GM19035 (cell line): ENCODE measurements at regions not wholly inside any gene's neighbourhood (a gene's known extent, or its start where the extent isn't known, plus 50 kb on each side); places are given as distances from the start of the nearest gene placed in this dataset.
"Not testable (repeated sequence)": the region's sequence is repeated elsewhere in the genome, so short reads cannot be mapped to it uniquely, and the experiment has no call there.

Experiments used
- ATAC-seq: cut with Tn5 transposase; IDR thresholded peaks from one replicate; pipeline ENCODE4 v1.9.1; 2021; ENCODE audit not compliant: unreplicated experiment

DNA sequence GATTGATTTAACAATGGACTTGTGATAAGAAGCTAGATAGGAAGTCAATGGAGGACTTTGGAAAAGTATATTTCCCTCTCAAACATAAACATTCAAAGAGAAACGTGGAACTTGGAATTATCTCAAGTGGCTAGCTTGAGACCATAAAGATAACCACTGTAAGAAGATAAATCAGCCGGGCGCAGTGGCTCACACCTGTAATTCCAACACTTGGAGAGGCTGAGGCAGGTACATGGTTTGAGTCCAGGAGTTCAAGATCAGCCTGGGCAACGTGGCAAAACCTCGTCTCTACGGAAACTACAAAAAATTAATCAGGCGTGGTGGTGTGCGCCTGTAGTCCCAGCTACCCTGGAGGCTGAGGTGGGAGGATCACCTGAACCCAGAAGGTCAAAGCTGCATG, 405.9 kb upstream of the ACVR2A start:
- no peak for ATAC-seq

DNA sequence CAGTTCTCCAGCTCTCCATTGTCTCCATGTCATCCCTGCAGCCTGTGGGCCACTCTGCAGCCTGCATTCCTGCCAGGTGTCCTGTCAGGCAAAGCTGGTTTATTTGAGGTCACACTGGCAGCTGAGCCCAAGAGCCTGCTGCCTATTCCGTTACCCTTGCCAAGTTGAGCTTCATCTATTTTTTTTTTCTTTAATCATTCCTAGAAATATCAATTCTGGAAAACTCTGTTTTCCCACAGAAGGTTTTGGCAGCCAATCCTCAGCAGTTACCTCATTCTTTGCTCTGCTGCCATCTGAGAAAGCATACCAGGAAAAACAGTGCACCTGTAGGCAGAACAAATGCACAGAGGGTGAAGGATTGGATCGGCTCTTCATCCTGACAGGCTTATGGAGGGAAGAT, 411.0 kb upstream of the ACVR2A start:
- ATAC-seq: no peak

GRCh38 chr2:147430408-147430807, 414.4 kb upstream of the ACVR2A start:
- ATAC-seq: no peak

DNA sequence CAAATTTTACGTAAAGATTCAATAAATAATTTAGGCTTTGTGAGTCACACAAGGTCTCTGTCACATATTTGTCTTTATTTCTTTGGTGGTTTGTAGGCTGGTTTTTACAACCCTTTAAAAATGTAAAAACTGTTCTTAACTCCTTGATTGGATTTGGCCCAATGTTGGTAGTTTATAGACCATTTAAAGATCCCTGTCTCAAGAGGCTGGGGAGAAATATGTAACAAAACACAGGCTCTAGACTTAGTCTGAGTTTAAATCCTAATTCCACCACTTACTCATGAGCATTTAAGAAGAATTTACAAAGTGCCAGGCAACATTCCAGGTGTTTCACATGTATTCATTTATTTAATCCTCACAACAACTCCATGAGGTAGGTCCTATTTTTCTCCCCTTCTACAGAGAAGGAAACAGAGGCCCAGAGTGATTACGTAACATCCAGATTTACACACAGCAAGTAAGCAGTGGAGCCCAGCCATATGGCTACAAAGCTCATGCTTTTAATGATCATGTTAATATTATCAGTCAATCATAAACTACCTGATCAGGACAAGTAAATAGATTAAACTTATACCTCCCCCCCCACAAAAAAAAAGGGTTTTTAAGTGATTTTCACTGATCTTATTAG, 416.6 kb upstream of the ACVR2A start:
- ATAC-seq: no peak

- no peak for ATAC-seq
Measured at GRCh38 chr2:147425437-147426029, 419.3 kb upstream of the ACVR2A start.

GRCh38 chr2:147424766-147425165, 420.1 kb upstream of the ACVR2A start:
- no peak for ATAC-seq

- no peak for ATAC-seq
Measured at GRCh38 chr2:147420947-147421675, 423.7 kb upstream of the ACVR2A start.

DNA sequence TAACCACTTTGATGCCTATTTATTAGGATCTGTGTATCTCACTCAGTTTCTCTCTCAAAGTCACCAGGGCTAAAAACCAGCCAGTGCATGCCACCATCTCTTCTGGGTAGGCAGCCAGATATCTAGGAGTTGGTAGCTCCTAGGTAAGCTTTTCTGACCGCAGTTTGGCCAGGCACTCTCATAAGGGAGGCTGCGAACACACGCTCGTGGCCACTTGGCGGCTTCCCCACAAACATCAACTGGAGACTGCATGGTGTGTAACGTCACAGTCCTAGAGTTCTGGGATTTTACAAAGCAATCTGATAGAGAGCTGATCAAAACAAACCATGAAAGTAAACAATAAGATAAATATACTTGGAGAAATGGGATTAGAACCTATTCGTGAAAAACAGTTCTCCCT, 424.3 kb upstream of the ACVR2A start:
- no peak for ATAC-seq

DNA sequence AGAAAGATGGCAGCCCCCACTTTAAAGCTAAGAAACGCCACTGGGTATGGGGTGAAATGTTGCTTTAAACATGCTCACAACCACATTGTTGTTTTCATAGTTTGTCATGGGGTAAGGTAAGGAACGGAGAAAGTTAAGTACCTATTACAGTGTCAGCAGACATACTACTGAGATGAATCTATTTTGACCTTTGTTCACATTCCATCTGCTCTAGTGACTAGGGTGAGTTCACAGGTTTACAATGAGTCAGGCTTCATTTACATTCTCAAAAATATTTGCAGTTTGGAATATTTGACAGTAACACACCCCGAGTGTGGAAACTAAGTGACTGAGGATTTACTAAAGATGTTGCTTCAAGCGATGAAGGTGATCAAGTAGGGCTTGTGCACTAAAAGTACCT, 428.7 kb upstream of the ACVR2A start:
- no peak for ATAC-seq

DNA sequence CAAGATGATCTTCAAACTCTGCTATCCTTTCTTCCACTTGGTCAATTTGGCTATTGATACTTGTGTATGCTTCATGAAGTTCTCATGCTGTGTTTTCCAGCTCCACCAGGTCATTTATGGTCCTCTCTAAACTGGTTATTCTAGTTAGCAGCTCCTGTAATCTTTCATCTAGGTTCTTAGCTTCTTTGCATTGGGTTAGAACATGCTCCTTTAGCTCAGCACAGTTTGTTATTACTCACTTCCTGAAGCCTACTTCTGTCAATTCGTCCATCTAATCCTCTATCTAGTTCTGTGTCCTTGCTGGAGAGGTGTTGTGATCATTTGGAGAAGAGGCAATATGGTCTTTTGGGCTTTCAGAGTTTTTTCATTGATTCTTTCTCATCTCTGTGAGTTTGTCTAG, 430.2 kb upstream of the ACVR2A start:
- ATAC-seq: not testable (repeated sequence)

DNA sequence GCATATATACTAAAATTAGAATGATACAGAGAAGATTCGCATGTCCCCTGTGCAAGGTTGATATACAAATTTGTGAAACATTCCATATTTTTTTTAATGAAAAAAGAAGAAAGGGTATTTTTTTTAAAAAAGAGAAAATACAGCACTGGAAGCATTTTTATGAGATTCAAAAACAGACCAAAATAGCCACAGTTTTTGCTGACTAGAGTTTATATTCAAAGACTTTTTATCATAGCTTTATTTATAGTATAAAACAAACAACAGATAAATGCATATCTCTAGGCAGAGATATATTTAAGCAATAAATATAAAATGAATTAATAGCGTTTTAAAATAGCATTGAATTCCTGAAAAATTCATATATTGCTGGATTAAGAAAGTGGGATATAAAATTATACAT, 436.5 kb upstream of the ACVR2A start:
- no peak for ATAC-seq

GRCh38 chr2:147405651-147406050, 439.2 kb upstream of the ACVR2A start:
- ATAC-seq: no peak

DNA sequence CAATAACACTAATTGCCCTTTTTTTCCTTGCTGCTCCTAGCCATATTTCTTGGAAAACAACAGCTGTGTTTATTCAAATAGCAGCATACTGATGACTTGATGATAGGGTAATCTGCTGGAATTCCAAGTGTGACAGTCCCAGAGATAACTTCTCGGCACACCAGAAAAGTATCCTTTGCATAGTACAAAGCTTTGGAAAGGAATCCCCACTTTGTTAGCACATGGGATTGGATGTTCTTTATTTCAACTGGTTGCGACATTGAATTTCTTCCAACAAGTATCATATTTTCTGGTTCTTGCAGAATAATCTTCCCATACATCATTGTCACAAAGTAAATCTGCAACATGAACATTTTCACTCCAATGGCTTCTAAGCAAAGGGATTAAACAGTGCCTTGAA, 445.8 kb upstream of the ACVR2A start:
- ATAC-seq: no peak

DNA sequence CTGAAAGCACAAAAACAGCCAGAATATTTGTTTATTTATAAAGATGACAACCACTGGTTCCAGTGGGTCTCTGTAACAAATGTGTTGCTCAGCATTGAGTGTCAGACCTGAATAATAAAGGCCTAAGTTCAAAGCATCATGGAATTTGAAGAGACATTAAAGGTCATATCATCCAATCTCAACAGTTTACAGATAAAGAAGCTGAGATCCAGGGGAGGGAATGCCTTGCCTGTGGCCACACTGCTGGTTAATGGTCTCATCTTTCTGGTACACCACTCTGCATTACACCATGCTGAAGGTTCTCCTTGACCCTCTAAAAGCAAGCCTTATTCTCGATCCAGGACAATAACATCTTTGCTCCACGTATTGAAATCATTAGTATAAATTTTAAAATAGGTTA, 446.5 kb upstream of the ACVR2A start:
- no peak for ATAC-seq

- no peak for ATAC-seq
Measured at GRCh38 chr2:147396890-147397289, 447.9 kb upstream of the ACVR2A start.

DNA sequence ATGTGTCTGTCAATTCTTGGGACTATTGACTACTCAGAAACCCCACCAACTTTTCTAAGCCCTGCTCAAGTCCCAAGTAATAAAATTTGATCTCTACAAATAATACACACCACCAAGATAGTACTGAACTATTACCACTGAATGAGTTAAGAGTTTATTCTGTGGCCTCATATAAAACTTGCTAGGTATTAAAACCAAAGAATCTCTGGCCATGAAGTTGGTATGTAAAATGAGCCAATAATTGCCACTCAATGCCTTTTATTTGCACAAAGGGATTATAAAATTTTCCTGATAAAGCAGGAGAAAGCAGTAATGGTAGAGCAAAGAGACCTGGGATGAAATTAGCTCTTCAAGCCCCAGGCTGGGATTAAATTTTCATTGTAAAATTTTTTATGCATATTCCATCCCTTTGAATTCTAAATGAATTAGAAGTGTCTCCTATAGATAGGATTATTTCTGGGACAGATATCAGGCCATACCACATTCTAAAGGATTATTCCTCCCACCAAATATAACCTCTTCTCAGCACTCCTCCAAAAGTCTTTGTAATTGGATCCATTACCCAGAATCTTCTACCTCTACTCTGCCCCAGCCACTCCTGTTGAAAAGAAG, 450.5 kb upstream of the ACVR2A start:
- no peak for ATAC-seq

GRCh38 chr2:147392180-147392579, 452.6 kb upstream of the ACVR2A start:
- ATAC-seq: no peak

DNA sequence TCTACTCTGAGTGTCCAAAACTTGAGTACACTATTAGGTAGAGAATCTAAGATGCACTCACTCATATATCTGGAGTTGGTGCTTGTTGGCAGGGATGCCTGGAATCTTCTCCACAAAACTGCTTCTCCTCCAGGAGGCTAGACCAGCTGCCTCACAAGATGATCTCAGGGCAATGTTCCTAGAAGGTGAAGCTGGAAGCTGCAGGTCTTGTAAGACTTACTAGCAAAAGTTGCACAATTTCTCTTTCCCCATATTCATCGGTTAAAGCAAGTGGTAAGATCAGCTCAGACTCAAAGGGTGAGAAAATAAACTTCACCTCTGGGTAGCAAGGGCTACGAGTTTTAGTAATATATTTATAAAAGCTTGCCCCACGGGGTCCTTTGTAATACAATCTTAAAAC, 454.4 kb upstream of the ACVR2A start:
- no peak for ATAC-seq

- no peak for ATAC-seq
Measured at GRCh38 chr2:147389218-147389617, 455.6 kb upstream of the ACVR2A start.

DNA sequence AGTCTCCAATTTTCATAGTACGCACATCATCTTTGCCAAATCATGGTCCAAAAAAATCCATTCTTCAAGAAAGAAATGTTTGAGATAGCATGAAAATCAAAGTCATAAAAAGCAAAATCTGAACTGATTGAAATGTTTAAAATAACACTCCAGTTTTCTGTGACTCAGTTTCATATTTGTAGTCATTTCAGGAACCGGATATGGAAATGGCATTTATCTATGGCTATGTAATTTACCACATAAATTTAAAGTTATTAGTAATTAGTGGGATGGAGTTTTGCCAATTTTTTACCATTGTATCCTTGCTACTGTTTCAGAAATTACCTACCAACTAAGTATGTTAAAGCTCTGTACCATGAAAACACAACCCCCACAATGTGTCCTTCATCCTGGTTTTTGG, 456.6 kb upstream of the ACVR2A start:
- no peak for ATAC-seq

DNA sequence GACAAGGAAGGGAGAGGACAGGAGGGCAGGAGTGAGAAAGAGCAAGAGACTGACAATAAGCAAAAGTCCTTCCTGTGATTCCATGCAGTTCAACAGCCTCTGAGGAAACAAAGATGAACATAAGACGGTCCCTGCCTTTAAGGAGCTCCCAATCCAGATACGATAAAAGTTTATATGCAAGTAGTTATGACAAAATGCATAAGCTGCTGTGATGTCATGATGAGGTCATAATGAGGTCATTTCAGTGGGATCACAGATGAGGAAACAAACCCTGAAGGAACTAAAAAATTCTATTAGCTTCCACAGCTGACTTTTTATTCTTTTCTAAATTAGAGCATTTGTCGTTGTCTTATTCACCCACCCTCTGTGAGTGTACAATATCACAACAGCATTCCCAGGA, 458.5 kb upstream of the ACVR2A start:
- no peak for ATAC-seq

DNA sequence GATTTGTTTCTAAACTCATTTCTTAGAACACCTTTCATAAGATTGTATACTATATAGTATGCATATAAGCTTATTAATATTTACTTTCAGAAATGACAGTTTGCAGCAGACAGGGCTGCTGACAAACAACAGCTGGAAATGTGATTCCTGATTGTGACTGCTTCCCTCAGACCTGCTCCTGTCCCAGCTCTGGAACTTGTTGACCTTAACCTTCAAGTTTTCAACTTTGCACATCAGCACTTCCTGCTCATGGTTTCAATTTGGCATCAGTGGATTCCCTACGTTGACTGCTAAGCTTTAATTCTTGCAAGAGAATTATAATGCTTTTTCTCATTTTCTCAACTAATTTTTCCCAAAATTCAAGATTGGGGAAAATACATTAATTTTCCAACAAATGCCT, 459.2 kb upstream of the ACVR2A start:
- no peak for ATAC-seq
